Heart right ventricle (tissue), 16 donors: ENCODE measurements at regions not wholly inside any gene's neighbourhood (a gene's known extent, or its start where the extent isn't known, plus 50 kb on each side); places are given as distances from the start of the nearest gene placed in this dataset.

Experiments
- ATAC-seq, 8 donors: fragments of 200-7000 bp; cut with Tn5 transposase; one replicate each; pipeline ENCODE4 v1.9.1; 2020; ENCODE audit warnings: mild to moderate bottlenecking in 8 of 8, moderate library complexity in 8 of 8, moderate number of reproducible peaks in 1 of 8
- DNase-seq, 2 donors: peaks; one replicate each; pipeline ENCODE4 v3.0.0-alpha.2; 2020
- H3K27ac ChIP-seq, 10 donors: fragments of 200-600 bp; sonication (generic) in 2 of 10; one replicate each; pipeline versions ENCODE4 v1.5.0 to v1.8.0; 2020 to 2022; ENCODE audit warnings: mild to moderate bottlenecking in 3 of 10
- H3K27me3 ChIP-seq, 7 donors: fragments of 200-600 bp; one replicate each; pipeline ENCODE4 v1.8.0; 2021 to 2022; ENCODE audit warnings: mild to moderate bottlenecking in 2 of 7
- H3K36me3 ChIP-seq, 9 donors: fragments of 200-600 bp; sonication (generic) in 1 of 9; one replicate each; pipeline versions ENCODE4 v1.5.0 to v1.8.0; 2020 to 2022; ENCODE audit warnings: mild to moderate bottlenecking in 2 of 9
- H3K4me1 ChIP-seq, 9 donors: fragments of 200-600 bp; sonication (generic) in 1 of 9; one replicate each; pipeline versions ENCODE4 v1.5.0 to v1.8.0; 2020 to 2022; ENCODE audit warnings: mild to moderate bottlenecking in 4 of 9
- H3K4me3 ChIP-seq, 10 donors: fragments of 200-600 bp; sonication (generic) in 2 of 10; one replicate each; pipeline versions ENCODE4 v1.5.0 to v1.8.0; 2020 to 2022; ENCODE audit warnings: mild to moderate bottlenecking in 7 of 10, moderate library complexity in 2 of 10
- H3K9me3 ChIP-seq, 11 donors: fragments of 200-600 bp in 10 of 11; sonication (generic) in 2 of 11; one replicate each; pipeline versions ENCODE4 v1.5.0 to v1.8.0; 2013 to 2022; ENCODE audit warnings: mild to moderate bottlenecking in 2 of 11, control low read depth in 1 of 11, moderate library complexity in 1 of 11
- WGBS, 2 donors: extraction: QIAGEN DNeasy Blood & Tissue Kit; methylation state at CpG; one replicate each; pipeline ENCODE4 v1.1.7; 2013; ENCODE audit warnings: inconsistent platforms in 1 of 2; 5-methylcytosine and 5-hydroxymethylcytosine counted together
- intact Hi-C, 10 donors: fragments of 100-400 bp; cut with DNase I; formaldehyde crosslinking; loops; one replicate each; pipeline versions ENCODE4 v1.11.1 to v1.14.2; 2022
- TF ChIP-seq, protein P1 (sequence below), 9 donors: fragments of 200-600 bp; sonication (generic) in 2 of 9; IDR thresholded peaks; one replicate each; pipeline versions ENCODE4 v1.5.0 to v1.8.0; 2021 to 2022; ENCODE audit warnings: antibody characterized with exemption in 9 of 9, mild to moderate bottlenecking in 5 of 9, moderate library complexity in 1 of 9
- donor health status: Arrhythmogenic right ventricular cardiomyopathy.
- donor health status: ischemic (EF 13 %, LVEDD 7.1; RV severe dilation, severe dysfunction).
- donor health status: healthy with polysubstance abuse.
- donor health status: DM: no; HTN: yes; CAD: no.
- donor health status: DM: no; HTN: no; CAD: no.
- donor health status: ischemic (EF 25% LVEDD 6.9; RV normal size, moderate dysfunction).
- donor health status: ischemic (EF 25% LVEDD 5.7; RV mildly dilated, moderate dysfunction).
- donor health status: healthy.
- donor health status: DM: yes; HTN: yes; CAD: no.
- donor health status: Ischemic cardiomyopathy.
- donor health status: ischemic (EF 35%, LVEDD 5.7; RV mildly dilated, moderate dysfunction).
- donor health status: nonischemic (EF 11% LVEDD 7.7; RV severe dilation, severe dysfunction).
- donor health status: DM: yes; HTN: yes; CAD: no.
- donor health status: PGD.
- donor health status: ischemic (EF 29% LVEDD 5.4; RV normal size, mild dysfunction).
- donor health status: nonischemic (EF 23%, LVEDD 6.1; RV moderate dilation, normal function).

DNA sequence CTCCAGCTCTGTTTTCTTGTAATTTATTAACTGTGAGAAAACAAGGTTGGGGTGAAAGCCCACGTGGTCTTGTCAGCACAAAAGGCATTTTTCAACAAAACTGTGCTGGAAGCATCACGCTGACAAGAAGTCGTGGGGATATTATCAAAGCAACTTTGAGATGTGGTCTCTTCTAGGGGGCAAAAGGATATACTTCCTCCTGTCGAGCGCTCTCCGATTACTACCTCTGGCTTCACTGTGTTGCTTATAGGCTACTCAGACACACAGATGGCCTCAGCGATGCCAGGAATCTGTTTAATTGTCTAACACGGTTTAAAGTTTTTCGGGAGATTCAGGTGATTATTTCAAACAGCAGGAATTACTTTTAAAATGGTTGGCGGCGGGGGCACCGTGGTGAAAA, 275.9 kb upstream of the SOX4 start:
- intact Hi-C loops: no loop called here
- DNase-seq (no peak), ATAC-seq (no peak)
- no peaks in the 10 kb centered on the region for H3K36me3 ChIP-seq
- H3K27me3 ChIP-seq: no peaks in the 10 kb centered on the region
- no peaks in the 10 kb centered on the region for H3K4me1 ChIP-seq
- H3K4me3 ChIP-seq: no peak overlapping the region
- no peak overlapping the region for H3K27ac ChIP-seq
- 79 to 80% methylated on average over 12 of the region's 12 CpGs for WGBS, 2 donors
- H3K9me3 ChIP-seq: peaks cover 0 to 16% (median 0%) of the 10 kb centered on the region in 11 donors
- TF ChIP-seq, protein P1, sequence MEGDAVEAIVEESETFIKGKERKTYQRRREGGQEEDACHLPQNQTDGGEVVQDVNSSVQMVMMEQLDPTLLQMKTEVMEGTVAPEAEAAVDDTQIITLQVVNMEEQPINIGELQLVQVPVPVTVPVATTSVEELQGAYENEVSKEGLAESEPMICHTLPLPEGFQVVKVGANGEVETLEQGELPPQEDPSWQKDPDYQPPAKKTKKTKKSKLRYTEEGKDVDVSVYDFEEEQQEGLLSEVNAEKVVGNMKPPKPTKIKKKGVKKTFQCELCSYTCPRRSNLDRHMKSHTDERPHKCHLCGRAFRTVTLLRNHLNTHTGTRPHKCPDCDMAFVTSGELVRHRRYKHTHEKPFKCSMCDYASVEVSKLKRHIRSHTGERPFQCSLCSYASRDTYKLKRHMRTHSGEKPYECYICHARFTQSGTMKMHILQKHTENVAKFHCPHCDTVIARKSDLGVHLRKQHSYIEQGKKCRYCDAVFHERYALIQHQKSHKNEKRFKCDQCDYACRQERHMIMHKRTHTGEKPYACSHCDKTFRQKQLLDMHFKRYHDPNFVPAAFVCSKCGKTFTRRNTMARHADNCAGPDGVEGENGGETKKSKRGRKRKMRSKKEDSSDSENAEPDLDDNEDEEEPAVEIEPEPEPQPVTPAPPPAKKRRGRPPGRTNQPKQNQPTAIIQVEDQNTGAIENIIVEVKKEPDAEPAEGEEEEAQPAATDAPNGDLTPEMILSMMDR (IDR thresholded peaks at IDR 0.05): no peak

DNA sequence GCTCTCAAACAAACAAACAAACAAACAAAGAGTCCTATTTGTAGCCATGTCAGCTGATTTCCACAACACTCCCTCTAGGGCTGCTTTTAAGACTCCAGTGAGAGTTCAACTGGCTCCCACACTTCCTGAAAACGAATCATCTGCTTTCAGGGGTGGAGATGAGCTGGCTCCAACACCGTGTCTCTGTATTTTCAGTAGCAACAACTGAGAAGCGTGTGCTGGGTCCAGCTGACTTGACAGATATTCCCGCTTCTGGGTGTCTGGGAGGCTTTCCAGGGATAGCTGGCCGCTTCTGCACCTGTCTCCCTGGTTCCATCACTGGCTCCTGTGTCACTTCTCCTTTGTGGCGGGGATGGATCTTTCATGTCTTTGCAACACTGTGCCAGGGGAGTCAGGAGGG, 272.5 kb upstream of the SOX4 start:
- Histone ChIP-seq H3K27ac (no peak overlapping the region), H3K4me3 (no peak overlapping the region), H3K9me3 (peaks cover 0 to 16% (median 0%) of the 10 kb centered on the region in 11 donors), H3K27me3 (no peaks in the 10 kb centered on the region), H3K4me1 (no peaks in the 10 kb centered on the region), H3K36me3 (no peaks in the 10 kb centered on the region)
- no peak for DNase-seq
- WGBS, 2 donors: 46 to 57% methylated on average over 6 of the region's 6 CpGs
- ATAC-seq: no peak
- TF ChIP-seq, protein P1 (IDR thresholded peaks at IDR 0.05): no peak
- intact Hi-C loops: loop anchor here in 1 of 10 donors (5.0 kb wide), 1 partner anchor 1851 kb away; no protein-coding TSS in a partner anchor

DNA sequence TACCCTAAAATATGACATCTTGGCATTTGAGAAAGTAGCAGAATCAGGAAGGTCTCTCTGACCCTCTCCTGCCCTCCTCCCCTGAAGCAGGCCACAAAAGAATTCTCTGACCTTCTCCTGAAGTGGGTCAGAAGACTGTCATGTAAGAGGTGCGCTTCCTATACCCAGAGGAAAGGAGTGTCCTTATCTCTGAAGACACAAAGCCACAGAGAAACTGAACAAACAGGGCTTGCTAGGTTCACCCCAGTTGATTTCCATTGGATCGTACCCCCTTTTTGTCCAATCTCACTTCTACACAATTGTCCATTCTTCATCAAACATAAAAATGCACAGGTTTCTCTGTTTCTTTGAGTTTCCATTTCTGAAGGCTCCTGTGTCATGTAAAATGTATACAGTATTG, 272.0 kb upstream of the SOX4 start:
- ATAC-seq (no peak), DNase-seq (no peak)
- intact Hi-C loops: loop anchor here in 1 of 10 donors (5.0 kb wide), 1 partner anchor 1851 kb away; no protein-coding TSS in a partner anchor
- WGBS, 2 donors: 92 to 93% methylated on average over 2 of the region's 2 CpGs
- Histone ChIP-seq H3K27me3 (no peaks in the 10 kb centered on the region), H3K36me3 (no peaks in the 10 kb centered on the region), H3K4me3 (no peak overlapping the region), H3K9me3 (peaks cover 0 to 16% (median 0%) of the 10 kb centered on the region in 11 donors), H3K27ac (no peak overlapping the region), H3K4me1 (no peaks in the 10 kb centered on the region)
- TF ChIP-seq, protein P1 (IDR thresholded peaks at IDR 0.05): no peak

DNA sequence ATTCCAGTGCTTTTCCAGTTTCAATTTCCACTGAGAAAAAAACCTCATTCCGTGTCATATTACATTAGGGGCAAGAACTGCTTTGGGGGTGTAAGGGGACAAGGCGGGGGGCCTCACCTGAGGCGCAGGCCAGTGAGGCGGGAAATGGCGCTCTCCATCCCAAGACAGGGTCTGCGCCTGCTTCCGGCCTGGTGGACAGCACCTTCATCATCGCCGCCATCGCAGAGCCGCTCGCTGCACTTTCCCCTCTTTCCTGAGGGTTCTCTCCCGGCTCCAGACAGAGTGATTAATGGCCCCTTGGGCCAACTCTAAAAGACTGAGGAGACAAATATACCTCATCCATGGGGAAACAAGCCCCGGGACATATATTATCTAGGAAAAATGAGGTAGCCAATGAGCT, 270.0 kb upstream of the SOX4 start:
- Histone ChIP-seq H3K36me3 (no peaks in the 10 kb centered on the region), H3K4me3 (no peak overlapping the region), H3K4me1 (no peaks in the 10 kb centered on the region), H3K27me3 (no peaks in the 10 kb centered on the region), H3K9me3 (peaks cover 0 to 16% (median 0%) of the 10 kb centered on the region in 11 donors), H3K27ac (no peak overlapping the region)
- 96% methylated on average over 14 of the region's 14 CpGs for WGBS, 2 donors
- TF ChIP-seq, protein P1 (IDR thresholded peaks at IDR 0.05): no peak
- ATAC-seq: no peak
- no peak for DNase-seq
- intact Hi-C loops: loop anchor here in 1 of 10 donors (5.0 kb wide), 1 partner anchor 1849 kb away; no protein-coding TSS in a partner anchor
